ENCODE measurements at regions not wholly inside any gene's neighbourhood (a gene's known extent, or its start where the extent isn't known, plus 50 kb on each side); places are given as distances from the start of the nearest gene placed in this dataset.

DNA sequence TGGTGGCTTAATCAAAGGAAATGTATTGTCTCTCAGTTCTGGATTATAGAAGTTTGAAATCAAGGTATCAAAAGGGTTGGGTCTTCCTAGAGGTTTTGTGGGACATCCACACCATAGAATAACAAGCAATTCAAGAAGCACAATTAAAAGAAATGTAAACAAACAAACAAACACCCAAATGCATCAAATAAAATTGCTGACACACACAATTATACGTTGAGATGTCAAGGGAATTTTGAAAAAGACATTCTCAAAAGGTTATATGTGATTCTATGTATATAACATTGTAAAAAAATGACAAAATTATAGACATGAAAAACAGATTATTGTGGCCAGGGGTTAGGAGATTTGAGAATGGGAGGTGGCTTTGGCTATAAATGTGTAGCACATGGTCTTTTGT lies 250.7 kb upstream of the AGA start:
- Mint-ChIP-seq H3K27me3 (no peaks in the 10 kb centered on the region), H3K9me3 (ENCODE audit: low read depth) (no peaks in the 10 kb centered on the region), H3K27ac (no peak overlapping the region), H3K4me3 (ENCODE audit: low read depth) (no peak overlapping the region), H3K4me1 (ENCODE audit: low read depth) (no peaks in the 10 kb centered on the region), H3K36me3 (ENCODE audit: insufficient read depth) (no peaks in the 10 kb centered on the region)
- TF ChIP-seq, protein P1, sequence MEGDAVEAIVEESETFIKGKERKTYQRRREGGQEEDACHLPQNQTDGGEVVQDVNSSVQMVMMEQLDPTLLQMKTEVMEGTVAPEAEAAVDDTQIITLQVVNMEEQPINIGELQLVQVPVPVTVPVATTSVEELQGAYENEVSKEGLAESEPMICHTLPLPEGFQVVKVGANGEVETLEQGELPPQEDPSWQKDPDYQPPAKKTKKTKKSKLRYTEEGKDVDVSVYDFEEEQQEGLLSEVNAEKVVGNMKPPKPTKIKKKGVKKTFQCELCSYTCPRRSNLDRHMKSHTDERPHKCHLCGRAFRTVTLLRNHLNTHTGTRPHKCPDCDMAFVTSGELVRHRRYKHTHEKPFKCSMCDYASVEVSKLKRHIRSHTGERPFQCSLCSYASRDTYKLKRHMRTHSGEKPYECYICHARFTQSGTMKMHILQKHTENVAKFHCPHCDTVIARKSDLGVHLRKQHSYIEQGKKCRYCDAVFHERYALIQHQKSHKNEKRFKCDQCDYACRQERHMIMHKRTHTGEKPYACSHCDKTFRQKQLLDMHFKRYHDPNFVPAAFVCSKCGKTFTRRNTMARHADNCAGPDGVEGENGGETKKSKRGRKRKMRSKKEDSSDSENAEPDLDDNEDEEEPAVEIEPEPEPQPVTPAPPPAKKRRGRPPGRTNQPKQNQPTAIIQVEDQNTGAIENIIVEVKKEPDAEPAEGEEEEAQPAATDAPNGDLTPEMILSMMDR (IDR thresholded peaks at IDR 0.05; ENCODE audit: unreplicated experiment), result no peak
- no peak for DNase-seq (ENCODE audit: low spot score, unreplicated experiment)

DNA sequence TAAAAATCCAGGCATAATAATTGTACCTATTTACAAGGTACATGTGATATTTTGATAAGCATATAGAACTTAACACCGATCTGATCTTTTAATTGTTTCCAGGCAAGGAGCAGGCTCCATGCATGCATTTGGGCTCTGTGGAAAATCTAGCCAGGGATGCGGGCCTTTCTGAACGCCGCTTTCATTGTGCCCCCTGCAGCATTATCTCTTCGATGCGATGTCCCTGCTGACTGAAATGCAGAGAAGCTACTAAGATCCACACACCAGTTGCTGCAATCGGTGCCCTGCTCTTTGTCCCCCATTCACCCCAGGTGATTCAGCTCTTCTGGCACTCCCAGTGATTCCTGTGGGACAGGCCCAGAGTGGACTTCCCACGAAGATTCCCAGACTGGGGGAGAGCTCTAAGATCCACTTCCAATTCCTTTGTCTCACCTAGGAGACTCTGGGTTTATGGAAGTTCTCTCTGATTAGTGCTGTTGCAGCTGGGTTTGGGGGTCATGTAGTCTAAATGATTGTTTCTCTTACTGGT lies 254.3 kb upstream of the AGA start:
- Mint-ChIP-seq H3K9me3 (ENCODE audit: low read depth) (no peaks in the 10 kb centered on the region), H3K4me3 (ENCODE audit: low read depth) (no peak overlapping the region), H3K27ac (no peak overlapping the region), H3K27me3 (no peaks in the 10 kb centered on the region), H3K36me3 (ENCODE audit: insufficient read depth) (no peaks in the 10 kb centered on the region), H3K4me1 (ENCODE audit: low read depth) (no peaks in the 10 kb centered on the region)
- DNase-seq (ENCODE audit: low spot score, unreplicated experiment), result no peak
- TF ChIP-seq, protein P1 (IDR thresholded peaks at IDR 0.05; ENCODE audit: unreplicated experiment), result no peak

DNA sequence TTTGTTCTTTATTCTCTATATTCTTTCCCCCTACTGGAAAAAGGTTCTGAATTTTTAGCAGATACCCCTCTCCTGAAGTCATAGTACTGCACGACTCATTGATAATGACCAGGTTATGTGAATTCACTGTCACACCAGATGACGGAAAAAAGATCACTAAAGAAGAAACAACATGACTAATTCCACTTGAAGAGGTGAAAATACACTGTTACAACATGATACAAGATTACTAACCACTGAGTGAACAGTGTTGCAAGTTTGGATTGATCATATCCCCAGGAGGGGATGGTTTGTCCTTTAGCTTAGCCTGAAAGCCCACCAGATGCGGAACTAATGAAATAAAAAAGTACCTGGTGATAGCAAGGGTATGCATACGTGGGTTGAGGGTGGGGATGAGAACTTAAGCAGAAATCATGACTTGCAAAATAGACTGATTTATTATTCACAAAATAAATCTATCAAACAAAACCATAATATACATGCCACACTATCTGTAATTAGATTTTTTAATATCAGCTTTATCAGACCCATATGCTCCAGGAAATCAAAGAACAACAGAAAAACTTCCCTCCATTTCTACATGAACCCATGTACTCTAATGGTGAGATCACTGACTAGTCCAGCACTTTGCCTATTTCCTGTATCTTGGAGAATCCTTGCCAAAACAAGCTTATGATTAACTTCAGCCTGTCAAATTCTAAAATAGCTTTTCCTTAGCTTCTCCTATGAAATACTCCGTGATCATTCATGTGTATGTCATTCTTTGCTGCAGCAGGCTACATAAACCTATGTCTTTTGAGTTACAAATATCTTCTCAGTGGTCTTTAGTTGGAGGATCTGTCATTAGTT lies 257.4 kb upstream of the AGA start:
- TF ChIP-seq, protein P1 (IDR thresholded peaks at IDR 0.05; ENCODE audit: unreplicated experiment), result no peak
- Mint-ChIP-seq H3K9me3 (ENCODE audit: low read depth) (no peaks in the 10 kb centered on the region), H3K4me1 (ENCODE audit: low read depth) (no peaks in the 10 kb centered on the region), H3K4me3 (ENCODE audit: low read depth) (no peak overlapping the region), H3K36me3 (ENCODE audit: insufficient read depth) (no peaks in the 10 kb centered on the region), H3K27me3 (no peaks in the 10 kb centered on the region), H3K27ac (no peak overlapping the region)
- DNase-seq (ENCODE audit: low spot score, unreplicated experiment), result no peak

DNA sequence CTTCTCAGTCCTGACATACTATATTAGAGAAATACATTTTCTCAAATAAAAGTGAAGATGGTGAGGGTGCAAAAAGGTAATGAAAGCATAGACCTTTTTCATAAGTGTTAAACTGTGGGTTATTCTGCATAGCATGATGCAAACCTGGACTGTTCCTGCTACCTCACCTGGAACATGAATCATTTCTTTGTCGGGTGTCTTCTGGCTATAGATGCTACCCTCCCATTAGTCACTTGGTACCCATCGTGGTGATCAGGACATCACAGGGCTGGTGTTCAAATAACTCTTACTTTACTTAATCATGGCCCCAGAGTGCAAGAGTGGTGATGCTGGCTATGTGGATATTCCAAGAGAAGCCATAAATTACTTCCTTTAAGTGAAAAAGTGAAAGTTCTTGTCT lies 264.7 kb upstream of the AGA start:
- no peak overlapping the region for H3K4me3 Mint-ChIP-seq (ENCODE audit: low read depth)
- no peak overlapping the region for H3K27ac Mint-ChIP-seq
- no peaks in the 10 kb centered on the region for H3K4me1 Mint-ChIP-seq (ENCODE audit: low read depth)
- no peaks in the 10 kb centered on the region for H3K9me3 Mint-ChIP-seq (ENCODE audit: low read depth)
- no peaks in the 10 kb centered on the region for H3K27me3 Mint-ChIP-seq
- H3K36me3 Mint-ChIP-seq (ENCODE audit: insufficient read depth), result no peaks in the 10 kb centered on the region
- TF ChIP-seq, protein P1 (IDR thresholded peaks at IDR 0.05; ENCODE audit: unreplicated experiment), result no peak
- DNase-seq (ENCODE audit: low spot score, unreplicated experiment), result no peak

DNA sequence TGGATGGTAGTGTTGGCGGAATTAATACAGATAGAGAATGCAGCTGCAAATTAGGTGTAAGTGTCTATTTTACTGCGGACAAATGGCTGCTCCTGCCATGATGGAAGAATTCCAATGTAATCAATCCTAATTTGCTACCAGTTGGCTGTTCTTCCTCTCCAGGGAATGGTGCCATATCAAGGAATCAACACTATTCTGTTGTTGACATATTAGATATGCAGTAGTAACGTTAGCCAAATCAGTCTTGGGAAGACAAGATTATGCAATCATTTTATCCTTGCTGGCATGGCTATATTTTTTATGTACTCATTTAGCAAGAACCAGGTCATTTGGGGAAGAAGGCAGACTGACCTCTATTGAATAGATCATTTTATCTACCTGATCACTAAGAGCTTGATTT lies 271.2 kb upstream of the AGA start:
- Mint-ChIP-seq H3K36me3 (ENCODE audit: insufficient read depth) (no peaks in the 10 kb centered on the region), H3K27me3 (no peaks in the 10 kb centered on the region), H3K4me1 (ENCODE audit: low read depth) (no peaks in the 10 kb centered on the region), H3K27ac (no peak overlapping the region), H3K4me3 (ENCODE audit: low read depth) (no peak overlapping the region), H3K9me3 (ENCODE audit: low read depth) (no peaks in the 10 kb centered on the region)
- no peak for DNase-seq (ENCODE audit: low spot score, unreplicated experiment)
- TF ChIP-seq, protein P1 (IDR thresholded peaks at IDR 0.05; ENCODE audit: unreplicated experiment), result no peak
